WERI-Rb-1 (cell line): ENCODE measurements at regions not wholly inside any gene's neighbourhood (a gene's known extent, or its start where the extent isn't known, plus 50 kb on each side); places are given as distances from the start of the nearest gene placed in this dataset.
A peak's percentile ranks its signal among the peaks of the same experiment; 100 is the strongest.
"Not testable (repeated sequence)": the region's sequence is repeated elsewhere in the genome, so short reads cannot be mapped to it uniquely, and the experiment has no call there.

Experiments used
- DNase-seq: peaks from one replicate; pipeline ENCODE4 v3.0.0-alpha.2; 2020
- H3K27ac ChIP-seq: fragments of 250-450 bp; sonication (Bioruptor Pico); 2 replicates; pipeline ENCODE4 v1.5.1; 2020; ENCODE audit warnings: mild to moderate bottlenecking, moderate library complexity
- H3K27me3 ChIP-seq: fragments of 250-450 bp; sonication (Bioruptor Pico); 2 replicates; pipeline ENCODE4 v1.5.1; 2021; ENCODE audit warnings: mild to moderate bottlenecking, low read depth, moderate library complexity; ENCODE audit not compliant: insufficient read depth, severe bottlenecking
- H3K36me3 ChIP-seq: fragments of 250-450 bp; sonication (Bioruptor Pico); 2 replicates; pipeline ENCODE4 v1.5.1; 2020; ENCODE audit warnings: mild to moderate bottlenecking, moderate library complexity
- H3K4me3 ChIP-seq: 2 replicates; pipeline ENCODE4 v1.5.1; 2011; ENCODE audit warnings: low read depth, mild to moderate bottlenecking, control low read depth, low read length
- H3K9me3 ChIP-seq: fragments of 250-450 bp; sonication (Bioruptor Pico); 2 replicates; pipeline ENCODE4 v1.5.1; 2021; ENCODE audit warnings: mild to moderate bottlenecking, moderate library complexity; ENCODE audit not compliant: severe bottlenecking
- TF ChIP-seq, protein P1 (sequence below): IDR thresholded peaks from 2 replicates; pipeline ENCODE4 v1.5.1; 2011; ENCODE audit warnings: low read depth, mild to moderate bottlenecking, control low read depth, inconsistent platforms, low read length

DNA sequence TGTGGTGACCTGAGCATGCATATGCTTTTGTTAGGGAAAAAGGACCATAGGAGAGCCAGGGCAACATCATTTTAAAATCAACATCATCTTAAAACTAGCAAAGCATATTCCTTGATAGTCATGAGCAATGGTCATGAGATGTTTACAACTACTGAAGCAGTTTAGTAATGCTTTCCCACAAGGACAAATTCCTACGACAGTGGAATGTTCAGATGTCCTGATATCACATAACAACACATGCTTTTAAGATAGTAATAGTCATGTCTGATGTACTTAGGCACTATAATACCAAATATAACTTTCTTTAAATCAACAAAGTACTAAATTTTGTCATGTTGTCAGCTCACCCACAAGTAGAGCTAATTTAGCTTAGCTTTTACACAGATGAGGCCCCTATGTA, 370.3 kb downstream of the HTR1B start:
- no peak for DNase-seq
- no peaks in the 10 kb centered on the region for H3K9me3 ChIP-seq
- no peaks in the 10 kb centered on the region for H3K27me3 ChIP-seq
- H3K4me3 ChIP-seq: no peak overlapping the region
- TF ChIP-seq, protein P1, sequence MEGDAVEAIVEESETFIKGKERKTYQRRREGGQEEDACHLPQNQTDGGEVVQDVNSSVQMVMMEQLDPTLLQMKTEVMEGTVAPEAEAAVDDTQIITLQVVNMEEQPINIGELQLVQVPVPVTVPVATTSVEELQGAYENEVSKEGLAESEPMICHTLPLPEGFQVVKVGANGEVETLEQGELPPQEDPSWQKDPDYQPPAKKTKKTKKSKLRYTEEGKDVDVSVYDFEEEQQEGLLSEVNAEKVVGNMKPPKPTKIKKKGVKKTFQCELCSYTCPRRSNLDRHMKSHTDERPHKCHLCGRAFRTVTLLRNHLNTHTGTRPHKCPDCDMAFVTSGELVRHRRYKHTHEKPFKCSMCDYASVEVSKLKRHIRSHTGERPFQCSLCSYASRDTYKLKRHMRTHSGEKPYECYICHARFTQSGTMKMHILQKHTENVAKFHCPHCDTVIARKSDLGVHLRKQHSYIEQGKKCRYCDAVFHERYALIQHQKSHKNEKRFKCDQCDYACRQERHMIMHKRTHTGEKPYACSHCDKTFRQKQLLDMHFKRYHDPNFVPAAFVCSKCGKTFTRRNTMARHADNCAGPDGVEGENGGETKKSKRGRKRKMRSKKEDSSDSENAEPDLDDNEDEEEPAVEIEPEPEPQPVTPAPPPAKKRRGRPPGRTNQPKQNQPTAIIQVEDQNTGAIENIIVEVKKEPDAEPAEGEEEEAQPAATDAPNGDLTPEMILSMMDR: no peak
- no peak overlapping the region for H3K27ac ChIP-seq
- H3K36me3 ChIP-seq: no peaks in the 10 kb centered on the region

DNA sequence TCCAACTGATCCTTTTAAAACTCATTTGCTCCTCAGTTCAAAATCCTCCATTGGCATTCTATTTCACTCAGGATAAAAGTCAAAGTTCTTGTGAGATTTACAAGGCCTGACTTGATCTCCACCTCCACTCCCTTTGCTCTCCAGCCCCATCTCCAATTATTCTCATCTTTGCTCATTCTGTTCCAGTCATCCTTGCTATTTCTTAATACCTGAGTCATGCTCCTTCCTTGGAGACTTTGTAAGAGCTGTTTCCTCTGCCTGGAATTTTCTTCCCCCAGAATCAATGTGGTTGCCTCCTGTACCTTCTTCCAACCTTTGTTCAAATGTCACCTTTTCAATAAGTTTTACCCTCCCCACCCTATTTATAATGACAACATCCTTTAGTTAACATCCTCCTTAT, 373.5 kb downstream of the HTR1B start:
- no peak overlapping the region for H3K27ac ChIP-seq
- H3K36me3 ChIP-seq: no peaks in the 10 kb centered on the region
- TF ChIP-seq, protein P1: no peak
- no peaks in the 10 kb centered on the region for H3K9me3 ChIP-seq
- no peak for DNase-seq
- H3K27me3 ChIP-seq: no peaks in the 10 kb centered on the region
- no peak overlapping the region for H3K4me3 ChIP-seq

DNA sequence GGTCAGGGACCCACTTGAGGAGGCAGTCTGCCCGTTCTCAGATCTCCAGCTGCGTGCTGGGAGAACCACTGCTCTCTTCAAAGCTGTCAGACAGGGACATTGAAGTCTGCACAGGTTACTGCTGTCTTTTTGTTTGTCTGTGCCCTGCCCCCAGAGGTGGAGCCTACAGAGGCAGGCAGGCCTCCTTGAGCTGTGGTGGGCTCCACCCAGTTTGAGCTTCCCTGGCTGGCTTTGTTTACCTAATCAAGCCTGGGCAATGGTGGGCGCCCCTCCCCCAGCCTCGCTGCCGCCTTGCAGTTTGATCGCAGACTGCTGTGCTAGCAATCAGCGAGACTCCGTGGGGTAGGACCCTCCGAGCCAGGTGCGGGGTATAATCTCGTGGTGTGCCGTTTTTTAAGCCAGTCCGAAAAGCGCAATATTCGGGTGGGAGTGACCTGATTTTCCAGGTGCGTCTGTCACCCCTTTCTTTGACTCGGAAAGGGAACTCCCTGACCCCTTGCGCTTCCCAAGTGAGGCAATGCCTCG, 375.4 kb downstream of the HTR1B start:
- not testable (repeated sequence) for H3K4me3 ChIP-seq, H3K9me3 ChIP-seq, H3K27me3 ChIP-seq, H3K36me3 ChIP-seq, DNase-seq, H3K27ac ChIP-seq

DNA sequence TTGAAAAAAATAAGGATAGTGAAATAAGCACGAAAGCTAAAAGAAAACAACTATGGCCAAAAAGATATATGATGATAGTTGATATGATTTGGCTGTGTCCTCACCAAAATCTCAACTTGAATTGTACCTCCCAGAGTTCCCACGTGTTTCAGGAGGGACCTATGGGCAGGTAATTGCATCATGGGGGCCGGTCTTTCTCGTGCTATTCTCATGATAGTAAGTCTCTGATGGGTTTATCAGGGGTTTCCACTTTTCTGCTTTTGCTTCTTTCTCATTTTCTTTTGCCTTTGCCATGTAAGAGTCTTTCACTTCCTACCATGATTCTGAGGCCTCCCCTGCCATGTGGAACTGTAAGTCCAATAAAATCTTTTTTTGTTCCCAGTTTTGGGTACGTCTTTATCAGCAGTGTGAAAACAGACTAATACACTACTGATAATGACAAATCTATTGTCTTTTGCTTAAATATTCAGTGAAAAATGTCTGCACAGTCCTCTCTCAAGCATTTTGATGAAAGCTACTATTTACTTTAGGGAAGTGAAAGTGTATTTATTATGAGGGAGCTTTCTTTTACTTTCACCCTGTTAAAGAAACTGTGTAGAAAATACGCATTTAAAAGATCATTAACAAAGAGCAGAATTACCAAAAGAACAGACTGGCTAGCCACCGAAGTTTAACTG, 389.1 kb downstream of the HTR1B start:
- TF ChIP-seq, protein P1: no peak
- Histone ChIP-seq H3K27ac (no peak overlapping the region), H3K9me3 (no peaks in the 10 kb centered on the region), H3K4me3 (no peak overlapping the region), H3K27me3 (no peaks in the 10 kb centered on the region), H3K36me3 (no peaks in the 10 kb centered on the region)
- no peak for DNase-seq

DNA sequence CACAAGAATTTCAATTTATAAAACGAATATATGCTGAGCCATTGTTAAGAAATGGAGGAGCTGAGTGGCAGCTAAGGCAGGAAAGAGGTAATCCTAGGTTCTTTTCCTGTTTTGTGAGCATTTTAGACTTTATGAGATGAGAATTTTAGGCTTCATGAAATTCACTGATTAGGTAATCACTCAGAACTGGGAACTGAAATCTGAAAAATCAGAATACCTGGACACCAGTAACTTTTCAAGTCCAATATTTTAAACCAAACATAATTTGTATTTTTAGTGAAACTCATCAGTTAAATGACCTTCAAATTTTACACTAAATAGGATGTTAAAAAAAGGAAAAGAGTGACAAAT, 389.9 kb downstream of the HTR1B start:
- Histone ChIP-seq H3K4me3 (no peak overlapping the region), H3K9me3 (no peaks in the 10 kb centered on the region), H3K27me3 (no peaks in the 10 kb centered on the region), H3K36me3 (no peaks in the 10 kb centered on the region), H3K27ac (no peak overlapping the region)
- no peak for DNase-seq
- TF ChIP-seq, protein P1: no peak

DNA sequence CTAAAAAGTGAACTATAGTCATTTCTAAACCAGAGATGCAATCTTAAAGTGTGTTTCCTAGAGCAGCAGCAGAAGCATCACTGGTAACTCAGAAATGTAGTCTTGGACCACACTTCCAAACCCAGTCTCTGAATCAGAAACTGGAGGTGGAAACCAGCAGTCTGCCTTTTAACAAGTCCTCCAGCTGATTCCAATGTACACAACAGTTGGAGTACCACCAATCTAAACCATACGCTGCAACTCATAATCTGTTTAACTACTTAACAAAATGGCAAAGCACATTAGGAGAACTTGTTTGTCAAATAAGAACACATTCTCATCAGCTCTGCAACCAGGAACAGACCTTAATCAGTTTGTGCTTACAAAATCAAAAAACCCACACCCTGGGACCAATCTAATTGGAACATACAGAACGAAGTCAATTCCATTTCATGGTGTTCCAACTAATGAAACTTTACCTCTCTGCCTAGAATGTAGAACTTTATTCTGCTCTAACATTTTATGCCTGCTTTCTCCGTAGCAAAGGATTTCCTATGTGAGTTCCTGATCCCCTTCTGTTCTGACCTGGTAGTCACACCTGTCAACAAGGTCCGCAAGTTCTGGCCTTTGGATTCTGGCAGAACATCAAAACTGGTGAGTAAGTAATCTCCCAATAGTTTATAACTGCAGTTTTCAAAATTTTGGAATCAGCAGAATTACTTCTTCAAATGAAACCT, 390.4 kb downstream of the HTR1B start:
- Histone ChIP-seq H3K4me3 (no peak overlapping the region), H3K9me3 (no peaks in the 10 kb centered on the region), H3K27ac (peak overlapping the region; percentile 1; the same call in 1 of the 2 replicates), H3K27me3 (no peaks in the 10 kb centered on the region), H3K36me3 (no peaks in the 10 kb centered on the region)
- DNase-seq: peak; percentile 9
- TF ChIP-seq, protein P1: no peak
